NT2/D1 (cell line): ENCODE measurements at regions not wholly inside any gene's neighbourhood (a gene's known extent, or its start where the extent isn't known, plus 50 kb on each side); places are given as distances from the start of the nearest gene placed in this dataset.

Experiments
- SUZ12 ChIP-seq: IDR thresholded peaks from 2 replicates; pipeline ENCODE4 v1.6.1; 2011; ENCODE audit not compliant: insufficient read length, insufficient read depth; ENCODE audit errors: extremely low read depth
- ZNF274 ChIP-seq: IDR thresholded peaks from 2 replicates; pipeline ENCODE4 v1.6.1; 2011; ENCODE audit warnings: mild to moderate bottlenecking, low read depth, low read length

DNA sequence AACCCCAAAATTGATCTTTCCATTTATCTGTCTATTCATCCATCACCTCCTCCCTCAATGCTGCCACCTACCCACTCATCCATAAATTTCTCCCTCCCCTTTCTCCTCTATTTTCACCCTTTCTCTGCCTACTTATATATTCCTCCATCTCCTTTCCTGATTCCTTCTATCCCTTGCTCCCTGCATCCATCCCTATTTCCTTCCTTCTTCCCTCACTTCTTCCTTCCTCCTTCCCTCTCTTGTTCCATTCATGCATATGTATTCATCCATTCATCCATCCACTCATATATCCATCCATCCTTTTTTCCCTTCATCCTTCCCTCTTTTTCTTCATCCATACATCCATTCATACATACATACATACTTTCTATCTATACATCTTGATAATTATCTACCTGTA lies 76.3 kb upstream of the GGTLC1 start:
- TF ChIP-seq SUZ12 (no peak), ZNF274 (no peak)
